ENCODE measurements at regions not wholly inside any gene's neighbourhood (a gene's known extent, or its start where the extent isn't known, plus 50 kb on each side); places are given as distances from the start of the nearest gene placed in this dataset.

- Histone ChIP-seq H3K27me3 (no peaks in the 10 kb centered on the region), H3K9me3 (peaks cover 0 to 15% of the 10 kb centered on the region in 2 donors), H3K4me3 (no peak overlapping the region), H3K27ac (no peak overlapping the region), H3K36me3 (no peaks in the 10 kb centered on the region), H3K4me1 (no peaks in the 10 kb centered on the region)
- TF ChIP-seq CTCF (IDR thresholded peaks at IDR 0.05): no peak
- no peak for DNase-seq (ENCODE audit: low spot score)
Measured at GRCh38 chr20:58107533-58107932, 120.9 kb downstream of the ANKRD60 start.

- Histone ChIP-seq H3K36me3 (no peaks in the 10 kb centered on the region), H3K4me1 (no peaks in the 10 kb centered on the region), H3K4me3 (no peak overlapping the region), H3K27ac (no peak overlapping the region), H3K27me3 (no peaks in the 10 kb centered on the region), H3K9me3 (peaks cover 0 to 15% of the 10 kb centered on the region in 2 donors)
- DNase-seq (ENCODE audit: low spot score): no peak
- TF ChIP-seq CTCF (IDR thresholded peaks at IDR 0.05): no peak
Measured at GRCh38 chr20:58106143-58106750, 122.2 kb downstream of the ANKRD60 start.

DNA sequence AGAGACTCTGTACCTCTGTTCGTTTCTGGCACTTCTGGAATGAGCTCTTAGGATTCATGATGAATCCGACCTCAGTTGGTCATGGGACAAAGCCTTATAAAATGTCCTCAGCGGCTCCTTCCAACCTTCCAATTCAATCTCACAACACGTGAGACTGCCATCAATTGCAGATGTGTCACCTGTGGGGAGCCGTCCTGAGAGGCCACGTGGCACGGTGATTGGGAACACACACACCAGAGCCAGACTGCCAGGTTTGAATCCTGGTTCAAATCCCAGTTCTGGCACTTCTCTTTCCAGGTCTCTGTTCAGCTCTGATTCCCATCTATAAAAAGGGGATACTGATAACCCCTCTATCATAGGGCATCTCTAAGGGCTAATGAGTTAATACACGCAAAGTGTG, 124.5 kb downstream of the ANKRD60 start:
- DNase-seq (ENCODE audit: low spot score): no peak
- Histone ChIP-seq H3K4me1 (no peaks in the 10 kb centered on the region), H3K4me3 (no peak overlapping the region), H3K27me3 (no peaks in the 10 kb centered on the region), H3K36me3 (no peaks in the 10 kb centered on the region), H3K27ac (no peak overlapping the region), H3K9me3 (peaks cover 0 to 1% of the 10 kb centered on the region in 2 donors)
- TF ChIP-seq CTCF (IDR thresholded peaks at IDR 0.05): no peak

- no peak for TF ChIP-seq CTCF (IDR thresholded peaks at IDR 0.05)
- no peaks in the 10 kb centered on the region for H3K36me3 ChIP-seq
- no peaks in the 10 kb centered on the region for H3K9me3 ChIP-seq
- H3K27ac ChIP-seq: no peak overlapping the region
- no peaks in the 10 kb centered on the region for H3K4me1 ChIP-seq
- H3K27me3 ChIP-seq: no peaks in the 10 kb centered on the region
- H3K4me3 ChIP-seq: no peak overlapping the region
- DNase-seq (ENCODE audit: low spot score): no peak
Measured at GRCh38 chr20:58103517-58103904, 124.9 kb downstream of the ANKRD60 start.

DNA sequence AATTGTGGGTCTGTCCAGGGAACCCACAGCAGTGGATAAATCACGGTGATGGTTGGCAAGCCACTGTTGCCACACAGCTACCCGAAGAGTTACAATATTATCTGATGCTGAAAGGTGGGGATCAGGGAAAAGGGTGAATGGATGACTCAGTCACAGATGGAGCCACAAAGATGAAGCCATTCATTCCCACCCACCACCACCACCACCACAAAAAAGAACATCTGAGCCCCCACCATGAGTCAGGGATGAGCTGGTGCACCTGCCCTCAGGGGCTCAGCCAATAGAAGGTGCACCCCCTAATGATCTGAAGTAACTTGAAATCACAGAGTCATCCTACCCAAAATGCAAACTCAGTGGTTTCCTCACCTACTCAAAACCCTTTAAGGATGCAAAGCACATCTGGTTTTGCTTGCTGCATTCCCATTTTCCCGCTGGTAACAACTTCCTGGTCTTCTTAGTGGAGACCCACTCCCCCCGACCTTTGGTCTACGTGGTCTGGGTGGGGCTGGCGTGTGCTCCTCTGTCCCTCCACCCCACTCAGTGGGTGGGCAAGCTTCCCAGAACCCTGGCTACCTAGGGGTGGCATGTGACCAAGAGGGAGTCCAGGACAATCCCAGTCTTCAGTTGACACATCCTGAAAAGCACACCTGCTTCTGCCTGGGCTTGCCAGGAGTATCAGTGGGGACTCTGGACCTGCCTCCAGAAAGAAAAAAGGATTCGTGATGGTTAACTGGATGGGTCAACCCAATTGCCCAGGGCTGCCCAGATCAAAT, 125.5 kb downstream of the ANKRD60 start:
- H3K36me3 ChIP-seq: no peaks in the 10 kb centered on the region
- H3K4me3 ChIP-seq: no peak overlapping the region
- H3K27ac ChIP-seq: no peak overlapping the region
- no peak for TF ChIP-seq CTCF (IDR thresholded peaks at IDR 0.05)
- no peak for DNase-seq (ENCODE audit: low spot score)
- no peaks in the 10 kb centered on the region for H3K9me3 ChIP-seq
- H3K4me1 ChIP-seq: no peaks in the 10 kb centered on the region
- no peaks in the 10 kb centered on the region for H3K27me3 ChIP-seq
